Naive thymus-derived CD8-positive, alpha-beta T cell (primary cell): ENCODE measurements at regions not wholly inside any gene's neighbourhood (a gene's known extent, or its start where the extent isn't known, plus 50 kb on each side); places are given as distances from the start of the nearest gene placed in this dataset.

Experiments
- ATAC-seq, 2 donors: fragments of 150-1000 bp; cut with Tn5 transposase in 1 of 2; sonication (Bioruptor Pico), chemical (Tn5 transposase) in 1 of 2; 1 replicate in 1 of 2; 2 replicates in 1 of 2; pipeline ENCODE4 v1.10.0; 2021; ENCODE audit warnings: mild to moderate bottlenecking in 2 of 2, moderate library complexity in 2 of 2
- POLR2A ChIA-PET: fragments of 350-600 bp; sonication (Branson Sonifier 250); formaldehyde crosslinking; loops from one replicate; lab custom pipeline; 2021; ENCODE audit warnings: antibody characterized with exemption; lab: Charles Lee
- DNase-seq, 10 donors: peaks; one replicate each; pipeline versions ENCODE4 v3.0.0 to v3.0.0-alpha.2; 2020 to 2022
- H3K27ac Mint-ChIP-seq, 10 donors: one replicate each; pipeline ENCODE4 v1.8.0; 2020 to 2022; ENCODE audit warnings: mild to moderate bottlenecking in 10 of 10, mixed read lengths in 10 of 10, moderate library complexity in 4 of 10, inconsistent platforms in 1 of 10
- H3K27me3 Mint-ChIP-seq, 5 donors: one replicate each; pipeline ENCODE4 v1.8.0; 2021 to 2022; ENCODE audit warnings: mixed read lengths in 5 of 5
- H3K36me3 Mint-ChIP-seq, 3 donors: one replicate each; pipeline ENCODE4 v1.8.0; 2020 to 2022; ENCODE audit warnings: mixed read lengths in 3 of 3, mild to moderate bottlenecking in 2 of 3, inconsistent platforms in 1 of 3
- H3K4me1 Mint-ChIP-seq, 4 donors: one replicate each; pipeline ENCODE4 v1.8.0; 2021 to 2022; ENCODE audit warnings: mixed read lengths in 4 of 4
- H3K4me3 Mint-ChIP-seq, 10 donors: one replicate each; pipeline ENCODE4 v1.8.0; 2020 to 2022; ENCODE audit warnings: mild to moderate bottlenecking in 10 of 10, mixed read lengths in 10 of 10, moderate library complexity in 6 of 10, inconsistent platforms in 1 of 10
- H3K9me3 Mint-ChIP-seq, 9 donors: one replicate each; pipeline ENCODE4 v1.8.0; 2020 to 2022; ENCODE audit warnings: mixed read lengths in 9 of 9, mild to moderate bottlenecking in 3 of 9, inconsistent platforms in 1 of 9, moderate library complexity in 1 of 9

GRCh38 chrX:39874202-39874816 lies 223.4 kb downstream of the BCOR start:
- POLR2A ChIA-PET = no interaction called here
- DNase-seq (peak in 1 of 10 donors; percentile 11), ATAC-seq (peak in 1 of 2 donors; percentile 28)
- Mint-ChIP-seq H3K27me3 (no peaks in the 10 kb centered on the region), H3K4me3 (no peak overlapping the region), H3K9me3 (no peaks in the 10 kb centered on the region), H3K36me3 (no peaks in the 10 kb centered on the region), H3K27ac (peak overlapping the region in 3 of 10 donors; percentile 18 to 70 (median 56)), H3K4me1 (peaks cover 7 to 32% (median 13%) of the 10 kb centered on the region in 4 donors)

GRCh38 chrX:39875834-39876628 lies 221.7 kb downstream of the BCOR start:
- H3K27ac Mint-ChIP-seq = peak overlapping the region in 1 of 10 donors; percentile 25
- ATAC-seq = no peak
- peaks cover 0 to 23% (median 4%) of the 10 kb centered on the region in 4 donors for H3K4me1 Mint-ChIP-seq
- no peaks in the 10 kb centered on the region for H3K36me3 Mint-ChIP-seq
- H3K4me3 Mint-ChIP-seq = no peak overlapping the region
- DNase-seq = no peak
- POLR2A ChIA-PET = interaction anchor here (0.6 to 1.0 kb wide), 2 partner anchors 13 to 16 kb away, joined by 3 read pairs; no protein-coding TSS in a partner anchor
- no peaks in the 10 kb centered on the region for H3K9me3 Mint-ChIP-seq
- no peaks in the 10 kb centered on the region for H3K27me3 Mint-ChIP-seq

- Mint-ChIP-seq H3K4me1 (peaks cover under 1 to 18% (median 2%) of the 10 kb centered on the region in 4 donors), H3K27ac (no peak overlapping the region), H3K9me3 (peaks cover 0 to 3% (median 0%) of the 10 kb centered on the region in 9 donors), H3K27me3 (no peaks in the 10 kb centered on the region), H3K36me3 (peaks cover 0 to under 1% (median 0%) of the 10 kb centered on the region in 3 donors), H3K4me3 (peak overlapping the region in 2 of 10 donors; percentile 14 to 30)
- POLR2A ChIA-PET = no interaction called here
- DNase-seq = peak in 1 of 10 donors; percentile 7
- no peak for ATAC-seq
Observed at GRCh38 chrX:39877905-39878304, 219.9 kb downstream of the BCOR start.

GRCh38 chrX:39883666-39884065 lies 214.1 kb downstream of the BCOR start:
- H3K27ac Mint-ChIP-seq = peak overlapping the region in 2 of 10 donors; percentile 13 to 40
- no peaks in the 10 kb centered on the region for H3K27me3 Mint-ChIP-seq
- ATAC-seq (no peak), DNase-seq (no peak)
- H3K9me3 Mint-ChIP-seq = peaks cover 0 to 14% (median 0%) of the 10 kb centered on the region in 9 donors
- no peak overlapping the region for H3K4me3 Mint-ChIP-seq
- POLR2A ChIA-PET = interaction anchor here (0.7 kb wide), 1 partner anchor 21 kb away, joined by 4 read pairs; no protein-coding TSS in a partner anchor
- peaks cover 4 to 14% (median 6%) of the 10 kb centered on the region in 4 donors for H3K4me1 Mint-ChIP-seq
- H3K36me3 Mint-ChIP-seq = peaks cover 0 to 8% (median 0%) of the 10 kb centered on the region in 3 donors

- Mint-ChIP-seq H3K27me3 (no peaks in the 10 kb centered on the region), H3K4me3 (no peak overlapping the region), H3K36me3 (peaks cover 0 to 8% (median 0%) of the 10 kb centered on the region in 3 donors), H3K4me1 (peaks cover 5 to 17% (median 7%) of the 10 kb centered on the region in 4 donors), H3K9me3 (peaks cover 0 to 14% (median 0%) of the 10 kb centered on the region in 9 donors), H3K27ac (no peak overlapping the region)
- POLR2A ChIA-PET = no interaction called here
- no peak for ATAC-seq
- DNase-seq = no peak
Observed at GRCh38 chrX:39886282-39886681, 211.5 kb downstream of the BCOR start.

- H3K27me3 Mint-ChIP-seq = no peaks in the 10 kb centered on the region
- H3K4me1 Mint-ChIP-seq = peaks cover 11 to 17% (median 14%) of the 10 kb centered on the region in 4 donors
- H3K36me3 Mint-ChIP-seq = peaks cover 0 to 3% (median 0%) of the 10 kb centered on the region in 3 donors
- peak overlapping the region in 1 of 10 donors; percentile 54 for H3K27ac Mint-ChIP-seq
- no peak overlapping the region for H3K4me3 Mint-ChIP-seq
- H3K9me3 Mint-ChIP-seq = peaks cover 0 to 3% (median 0%) of the 10 kb centered on the region in 9 donors
- POLR2A ChIA-PET = no interaction called here
- ATAC-seq = no peak
- no peak for DNase-seq
Observed at GRCh38 chrX:39888730-39889129, 209.0 kb downstream of the BCOR start.

- Mint-ChIP-seq H3K9me3 (no peaks in the 10 kb centered on the region), H3K27ac (peak overlapping the region in 1 of 10 donors; percentile 52), H3K4me1 (peaks cover 7 to 11% (median 11%) of the 10 kb centered on the region in 4 donors), H3K4me3 (no peak overlapping the region), H3K36me3 (no peaks in the 10 kb centered on the region), H3K27me3 (no peaks in the 10 kb centered on the region)
- POLR2A ChIA-PET = no interaction called here
- DNase-seq (no peak), ATAC-seq (no peak)
Observed at GRCh38 chrX:39889704-39890103, 208.1 kb downstream of the BCOR start.

- ATAC-seq (no peak), DNase-seq (no peak)
- Mint-ChIP-seq H3K27me3 (no peaks in the 10 kb centered on the region), H3K4me1 (peaks cover 7 to 11% (median 11%) of the 10 kb centered on the region in 4 donors), H3K27ac (peak overlapping the region in 2 of 10 donors; percentile 41 to 63), H3K4me3 (no peak overlapping the region), H3K36me3 (no peaks in the 10 kb centered on the region), H3K9me3 (no peaks in the 10 kb centered on the region)
- POLR2A ChIA-PET = no interaction called here
Observed at GRCh38 chrX:39890807-39891206, 207.0 kb downstream of the BCOR start.

- no peaks in the 10 kb centered on the region for H3K36me3 Mint-ChIP-seq
- DNase-seq (peak in 2 of 10 donors; percentile 21 to 26), ATAC-seq (peak; percentile 33 to 37)
- H3K27ac Mint-ChIP-seq = peak overlapping the region in 9 of 10 donors; percentile 7 to 87 (median 71)
- POLR2A ChIA-PET = interaction anchor here (1.1 kb wide), 1 partner anchor 15 kb away, joined by 3 read pairs; no protein-coding TSS in a partner anchor
- H3K27me3 Mint-ChIP-seq = no peaks in the 10 kb centered on the region
- peaks cover 7 to 11% (median 11%) of the 10 kb centered on the region in 4 donors for H3K4me1 Mint-ChIP-seq
- peak overlapping the region in 7 of 10 donors; percentile 4 to 54 (median 31) for H3K4me3 Mint-ChIP-seq
- no peaks in the 10 kb centered on the region for H3K9me3 Mint-ChIP-seq
Observed at GRCh38 chrX:39891781-39892180, 206.0 kb downstream of the BCOR start.

GRCh38 chrX:39893417-39894338 lies 204.1 kb downstream of the BCOR start:
- ATAC-seq = no peak
- POLR2A ChIA-PET = no interaction called here
- no peak overlapping the region for H3K27ac Mint-ChIP-seq

GRCh38 chrX:39894683-39895082 lies 203.1 kb downstream of the BCOR start:
- POLR2A ChIA-PET = no interaction called here
- H3K27ac Mint-ChIP-seq = peak overlapping the region in 1 of 10 donors; percentile 62
- DNase-seq (no peak), ATAC-seq (no peak)
- H3K4me3 Mint-ChIP-seq = no peak overlapping the region
- peaks cover 7 to 11% (median 11%) of the 10 kb centered on the region in 4 donors for H3K4me1 Mint-ChIP-seq
- H3K36me3 Mint-ChIP-seq = no peaks in the 10 kb centered on the region
- no peaks in the 10 kb centered on the region for H3K27me3 Mint-ChIP-seq
- H3K9me3 Mint-ChIP-seq = no peaks in the 10 kb centered on the region

More at GRCh38 chrX:39893417-39894338, 204.1 kb downstream of the BCOR start:
- H3K27me3 Mint-ChIP-seq = no peaks in the 10 kb centered on the region
- peaks cover 7 to 11% (median 11%) of the 10 kb centered on the region in 4 donors for H3K4me1 Mint-ChIP-seq
- H3K4me3 Mint-ChIP-seq = no peak overlapping the region
- DNase-seq = no peak
- no peaks in the 10 kb centered on the region for H3K36me3 Mint-ChIP-seq
- H3K9me3 Mint-ChIP-seq = no peaks in the 10 kb centered on the region
